Lower leg skin (tissue), 4 donors: ENCODE measurements at regions not wholly inside any gene's neighbourhood (a gene's known extent, or its start where the extent isn't known, plus 50 kb on each side); places are given as distances from the start of the nearest gene placed in this dataset.

ENCODE experiments used
- DNase-seq, 2 donors: peaks; one replicate each; pipeline ENCODE4 v3.0.0-alpha.2; 2019; ENCODE audit warnings: low spot score in 2 of 2
- H3K4me3 ChIP-seq: fragments of 200-600 bp; sonication (generic); 2 replicates; pipeline ENCODE4 v1.5.1; 2017; ENCODE audit warnings: mild to moderate bottlenecking, low read depth; ENCODE audit not compliant: poor library complexity, severe bottlenecking
- CTCF ChIP-seq, 3 donors: fragments of 450-650 bp; IDR thresholded peaks; one replicate each; pipeline ENCODE4 v1.5.1; 2016; ENCODE audit warnings: antibody characterized with exemption in 3 of 3, mild to moderate bottlenecking in 3 of 3, moderate library complexity in 2 of 3
- POLR2A ChIP-seq, 2 donors: fragments of 450-650 bp; IDR thresholded peaks; one replicate each; pipeline ENCODE4 v1.6.1; 2016 to 2017; ENCODE audit warnings: antibody characterized with exemption in 2 of 2, mild to moderate bottlenecking in 1 of 2, moderate library complexity in 1 of 2
- WGBS, 2 donors: methylation state at CpG; one replicate each; pipeline ENCODE4 v1.1.5; 2018; 5-methylcytosine and 5-hydroxymethylcytosine counted together
- intact Hi-C: fragments of 100-400 bp; cut with DNase I; formaldehyde crosslinking; loops from one replicate; pipeline ENCODE4 v1.15.0; 2023; ENCODE audit warnings: low total_unique reads

GRCh38 chr13:91166714-91167511 is 180.6 kb upstream of the MIR17HG start:
- 70 to 84% methylated on average over 2 of the region's 2 CpGs for WGBS, 2 donors
- H3K4me3 ChIP-seq = no peak overlapping the region
- TF ChIP-seq CTCF (IDR thresholded peaks at IDR 0.05) = no peak
- TF ChIP-seq POLR2A (IDR thresholded peaks at IDR 0.05) = no peak
- DNase-seq = no peak
- intact Hi-C loops = no loop called here

- TF ChIP-seq CTCF (IDR thresholded peaks at IDR 0.05) = no peak
- no peak for TF ChIP-seq POLR2A (IDR thresholded peaks at IDR 0.05)
- no peak overlapping the region for H3K4me3 ChIP-seq
- 40 to 58% methylated on average over 4 of the region's 4 CpGs for WGBS, 2 donors
- no peak for DNase-seq
- intact Hi-C loops = no loop called here
Measured at GRCh38 chr13:91167706-91168385, 179.6 kb upstream of the MIR17HG start.

GRCh38 chr13:91168386-91168711 is 179.1 kb upstream of the MIR17HG start:
- 21 to 29% methylated on average over 4 of the region's 4 CpGs for WGBS, 2 donors
- TF ChIP-seq POLR2A (IDR thresholded peaks at IDR 0.05) (no peak), CTCF (IDR thresholded peaks at IDR 0.05) (no peak)
- DNase-seq = no peak
- intact Hi-C loops = no loop called here
- H3K4me3 ChIP-seq = no peak overlapping the region

GRCh38 chr13:91169321-91170050 is 178.0 kb upstream of the MIR17HG start:
- H3K4me3 ChIP-seq = no peak overlapping the region
- no peak for DNase-seq
- intact Hi-C loops = no loop called here
- no peak for TF ChIP-seq POLR2A (IDR thresholded peaks at IDR 0.05)
- TF ChIP-seq CTCF (IDR thresholded peaks at IDR 0.05) = no peak
- WGBS, 2 donors = 42 to 45% methylated on average over 5 of the region's 5 CpGs

- WGBS, 2 donors = 75 to 83% methylated on average over 4 of the region's 4 CpGs
- intact Hi-C loops = no loop called here
- TF ChIP-seq CTCF (IDR thresholded peaks at IDR 0.05) = no peak
- no peak for TF ChIP-seq POLR2A (IDR thresholded peaks at IDR 0.05)
- H3K4me3 ChIP-seq = no peak overlapping the region
- DNase-seq = no peak
Measured at GRCh38 chr13:91172160-91172559, 175.3 kb upstream of the MIR17HG start.
